ENCODE measurements at regions not wholly inside any gene's neighbourhood (a gene's known extent, or its start where the extent isn't known, plus 50 kb on each side); places are given as distances from the start of the nearest gene placed in this dataset.
"Not testable (repeated sequence)": the region's sequence is repeated elsewhere in the genome, so short reads cannot be mapped to it uniquely, and the experiment has no call there.

DNA sequence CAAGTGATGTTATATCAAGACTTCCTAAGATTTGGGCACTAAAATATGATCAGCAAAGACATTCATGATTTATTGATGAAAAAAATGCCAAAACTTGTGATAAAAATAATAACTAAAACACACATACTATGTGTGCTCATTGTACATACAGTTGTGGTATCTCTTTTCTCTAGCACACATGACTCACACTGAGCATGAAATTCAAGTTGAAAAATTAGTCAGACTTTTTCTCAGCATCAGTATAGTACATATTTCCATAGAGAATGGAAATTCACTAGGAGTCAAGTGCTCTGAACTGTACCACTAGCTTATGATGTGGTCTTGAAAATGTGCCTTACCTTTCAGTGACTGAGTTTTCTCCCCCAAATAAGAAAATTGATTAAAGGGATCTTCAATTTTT lies 471.8 kb upstream of the FLRT2 start:
- Histone ChIP-seq H3K4me3 (ENCODE audit: low read depth, low read length) (no peak overlapping the region), H3K4me1 (ENCODE audit: control insufficient read depth, insufficient read depth, low read length, poor library complexity, severe bottlenecking) (no peaks in the 10 kb centered on the region), H3K27ac (ENCODE audit: insufficient read depth, low read length, poor library complexity, severe bottlenecking) (no peak overlapping the region), H3K27me3 (ENCODE audit: control insufficient read depth, insufficient read depth, low read length) (no peaks in the 10 kb centered on the region), H3K9me3 (ENCODE audit: control insufficient read depth in 2 of 2, low read length in 2 of 2) (peaks cover 0 to 12% of the 10 kb centered on the region in 2 experiments), H3K36me3 (ENCODE audit: control insufficient read depth, insufficient read depth, low read length) (no peaks in the 10 kb centered on the region)
- ATAC-seq (ENCODE audit: low read depth in 2 of 2) = no peak
- H3K4me1 Mint-ChIP-seq = no peaks in the 10 kb centered on the region
- no peaks in the 10 kb centered on the region for H3K36me3 Mint-ChIP-seq
- H3K27me3 Mint-ChIP-seq = no peaks in the 10 kb centered on the region
- H3K9me3 Mint-ChIP-seq = peaks cover 3 to 31% (median 14%) of the 10 kb centered on the region in 7 donors
- H3K27ac Mint-ChIP-seq = no peak overlapping the region
- H3K4me3 Mint-ChIP-seq = no peak overlapping the region
- DNase-seq = no peak

- no peaks in the 10 kb centered on the region for H3K9me3 ChIP-seq (ENCODE audit: control insufficient read depth in 2 of 2, low read length in 2 of 2)
- H3K27ac ChIP-seq (ENCODE audit: insufficient read depth, low read length, poor library complexity, severe bottlenecking) = no peak overlapping the region
- Mint-ChIP-seq H3K4me3 (no peak overlapping the region), H3K36me3 (no peaks in the 10 kb centered on the region), H3K4me1 (no peaks in the 10 kb centered on the region), H3K27me3 (no peaks in the 10 kb centered on the region), H3K27ac (no peak overlapping the region), H3K9me3 (peaks cover 3 to 35% (median 8%) of the 10 kb centered on the region in 7 donors)
- H3K4me3 ChIP-seq (ENCODE audit: low read depth, low read length) = no peak overlapping the region
- ATAC-seq (ENCODE audit: low read depth in 2 of 2) (no peak), DNase-seq (no peak)
- H3K27me3 ChIP-seq (ENCODE audit: control insufficient read depth, insufficient read depth, low read length) = no peaks in the 10 kb centered on the region
- no peaks in the 10 kb centered on the region for H3K36me3 ChIP-seq (ENCODE audit: control insufficient read depth, insufficient read depth, low read length)
- no peaks in the 10 kb centered on the region for H3K4me1 ChIP-seq (ENCODE audit: control insufficient read depth, insufficient read depth, low read length, poor library complexity, severe bottlenecking)
Measured at GRCh38 chr14:85060121-85060520, 469.8 kb upstream of the FLRT2 start.

- H3K4me3 Mint-ChIP-seq = no peak overlapping the region
- no peaks in the 10 kb centered on the region for H3K36me3 ChIP-seq (ENCODE audit: control insufficient read depth, insufficient read depth, low read length)
- DNase-seq = no peak
- no peaks in the 10 kb centered on the region for H3K27me3 ChIP-seq (ENCODE audit: control insufficient read depth, insufficient read depth, low read length)
- H3K36me3 Mint-ChIP-seq = no peaks in the 10 kb centered on the region
- peaks cover 0 to 32% (median 6%) of the 10 kb centered on the region in 7 donors for H3K9me3 Mint-ChIP-seq
- H3K27ac Mint-ChIP-seq = no peak overlapping the region
- no peak overlapping the region for H3K4me3 ChIP-seq (ENCODE audit: low read depth, low read length)
- no peaks in the 10 kb centered on the region for H3K4me1 Mint-ChIP-seq
- H3K27me3 Mint-ChIP-seq = no peaks in the 10 kb centered on the region
- ATAC-seq (ENCODE audit: low read depth in 2 of 2) = no peak
- H3K27ac ChIP-seq (ENCODE audit: insufficient read depth, low read length, poor library complexity, severe bottlenecking) = no peak overlapping the region
- no peaks in the 10 kb centered on the region for H3K4me1 ChIP-seq (ENCODE audit: control insufficient read depth, insufficient read depth, low read length, poor library complexity, severe bottlenecking)
- no peaks in the 10 kb centered on the region for H3K9me3 ChIP-seq (ENCODE audit: control insufficient read depth in 2 of 2, low read length in 2 of 2)
Measured at GRCh38 chr14:85061256-85061655, 468.7 kb upstream of the FLRT2 start.

GRCh38 chr14:85063747-85064146 lies 466.2 kb upstream of the FLRT2 start:
- Mint-ChIP-seq H3K27ac (no peak overlapping the region), H3K9me3 (peaks cover 0 to 27% (median 7%) of the 10 kb centered on the region in 7 donors), H3K27me3 (no peaks in the 10 kb centered on the region), H3K4me3 (no peak overlapping the region), H3K36me3 (no peaks in the 10 kb centered on the region), H3K4me1 (no peaks in the 10 kb centered on the region)
- Histone ChIP-seq H3K27ac (ENCODE audit: insufficient read depth, low read length, poor library complexity, severe bottlenecking) (no peak overlapping the region), H3K36me3 (ENCODE audit: control insufficient read depth, insufficient read depth, low read length) (no peaks in the 10 kb centered on the region), H3K4me3 (ENCODE audit: low read depth, low read length) (no peak overlapping the region), H3K9me3 (ENCODE audit: control insufficient read depth in 2 of 2, low read length in 2 of 2) (no peaks in the 10 kb centered on the region), H3K4me1 (ENCODE audit: control insufficient read depth, insufficient read depth, low read length, poor library complexity, severe bottlenecking) (no peaks in the 10 kb centered on the region), H3K27me3 (ENCODE audit: control insufficient read depth, insufficient read depth, low read length) (no peaks in the 10 kb centered on the region)
- no peak for DNase-seq
- ATAC-seq (ENCODE audit: low read depth in 2 of 2) = no peak

- no peaks in the 10 kb centered on the region for H3K4me1 ChIP-seq (ENCODE audit: control insufficient read depth, insufficient read depth, low read length, poor library complexity, severe bottlenecking)
- DNase-seq = no peak
- H3K9me3 ChIP-seq (ENCODE audit: control insufficient read depth in 2 of 2, low read length in 2 of 2) = no peaks in the 10 kb centered on the region
- Mint-ChIP-seq H3K27me3 (no peaks in the 10 kb centered on the region), H3K36me3 (no peaks in the 10 kb centered on the region), H3K9me3 (peaks cover 0 to 12% (median 3%) of the 10 kb centered on the region in 7 donors), H3K4me3 (no peak overlapping the region), H3K4me1 (no peaks in the 10 kb centered on the region), H3K27ac (no peak overlapping the region)
- no peaks in the 10 kb centered on the region for H3K36me3 ChIP-seq (ENCODE audit: control insufficient read depth, insufficient read depth, low read length)
- no peak overlapping the region for H3K4me3 ChIP-seq (ENCODE audit: low read depth, low read length)
- no peak overlapping the region for H3K27ac ChIP-seq (ENCODE audit: insufficient read depth, low read length, poor library complexity, severe bottlenecking)
- H3K27me3 ChIP-seq (ENCODE audit: control insufficient read depth, insufficient read depth, low read length) = no peaks in the 10 kb centered on the region
- ATAC-seq (ENCODE audit: low read depth in 2 of 2) = no peak
Measured at GRCh38 chr14:85071447-85071846, 458.5 kb upstream of the FLRT2 start.

DNA sequence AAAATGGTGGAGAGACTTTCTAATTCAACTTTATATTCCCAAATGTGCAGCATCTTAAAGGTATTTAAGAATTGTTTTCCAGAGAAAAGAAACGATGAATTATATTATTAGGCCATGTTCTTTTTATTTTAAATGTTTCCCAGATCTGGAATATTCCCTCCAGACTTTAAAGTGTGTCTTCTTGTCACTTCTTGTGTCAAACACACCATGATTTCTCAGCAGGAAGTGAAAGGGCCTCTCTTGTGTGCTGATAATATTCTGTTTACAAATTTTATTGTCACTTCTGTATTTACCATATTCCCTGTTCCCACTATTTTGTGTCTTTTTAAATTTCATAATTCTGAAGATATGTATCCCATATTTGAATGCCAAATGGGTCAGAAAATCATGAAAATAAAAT lies 455.0 kb upstream of the FLRT2 start:
- Mint-ChIP-seq H3K36me3 (no peaks in the 10 kb centered on the region), H3K9me3 (peaks cover 0 to 21% (median 3%) of the 10 kb centered on the region in 7 donors), H3K27ac (no peak overlapping the region), H3K27me3 (no peaks in the 10 kb centered on the region), H3K4me3 (no peak overlapping the region), H3K4me1 (no peaks in the 10 kb centered on the region)
- Histone ChIP-seq H3K27ac (ENCODE audit: insufficient read depth, low read length, poor library complexity, severe bottlenecking) (no peak overlapping the region), H3K9me3 (ENCODE audit: control insufficient read depth in 2 of 2, low read length in 2 of 2) (no peaks in the 10 kb centered on the region), H3K27me3 (ENCODE audit: control insufficient read depth, insufficient read depth, low read length) (no peaks in the 10 kb centered on the region), H3K36me3 (ENCODE audit: control insufficient read depth, insufficient read depth, low read length) (no peaks in the 10 kb centered on the region), H3K4me1 (ENCODE audit: control insufficient read depth, insufficient read depth, low read length, poor library complexity, severe bottlenecking) (no peaks in the 10 kb centered on the region), H3K4me3 (ENCODE audit: low read depth, low read length) (no peak overlapping the region)
- ATAC-seq (ENCODE audit: low read depth in 2 of 2) (no peak), DNase-seq (no peak)

DNA sequence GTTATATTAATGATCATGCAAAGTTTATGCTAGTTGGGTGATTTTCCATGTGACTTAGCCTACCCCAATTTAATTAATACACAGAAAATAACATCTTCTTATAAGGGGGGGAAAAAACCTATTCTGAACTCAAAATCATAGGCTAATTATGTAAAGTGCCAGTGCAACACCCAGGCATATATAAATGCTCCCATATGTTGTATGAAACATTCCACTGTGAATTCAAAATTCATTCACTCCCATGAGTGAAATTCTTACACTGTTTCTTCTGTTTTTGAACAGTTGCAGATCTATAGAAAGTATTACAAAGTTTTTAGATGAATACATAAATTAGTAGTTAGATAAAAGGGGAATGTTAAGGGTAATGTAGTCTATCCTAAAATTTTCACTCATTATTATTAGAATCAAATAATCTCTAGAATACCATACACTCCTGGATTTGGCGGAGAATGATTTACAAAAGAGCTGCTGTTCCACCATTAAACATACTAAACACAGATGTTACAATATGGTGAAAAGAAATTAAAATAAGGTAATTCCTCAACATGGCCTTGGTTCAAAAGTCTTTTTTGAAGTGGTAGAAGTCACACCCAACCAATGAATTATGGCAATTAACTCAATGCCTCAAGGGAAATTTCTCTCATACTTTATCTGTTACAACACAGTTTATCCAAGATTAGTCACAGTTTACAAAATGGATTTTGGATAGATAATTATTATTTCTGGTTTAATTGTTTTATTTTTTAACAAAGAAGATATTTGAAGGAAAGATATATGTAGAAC lies 454.1 kb upstream of the FLRT2 start:
- Mint-ChIP-seq H3K9me3 (peaks cover 0 to 23% (median 4%) of the 10 kb centered on the region in 7 donors), H3K36me3 (no peaks in the 10 kb centered on the region), H3K4me1 (no peaks in the 10 kb centered on the region), H3K27me3 (no peaks in the 10 kb centered on the region), H3K4me3 (no peak overlapping the region), H3K27ac (no peak overlapping the region)
- DNase-seq = no peak
- ATAC-seq (ENCODE audit: low read depth in 2 of 2) = no peak
- no peaks in the 10 kb centered on the region for H3K9me3 ChIP-seq (ENCODE audit: control insufficient read depth in 2 of 2, low read length in 2 of 2)
- no peak overlapping the region for H3K27ac ChIP-seq (ENCODE audit: insufficient read depth, low read length, poor library complexity, severe bottlenecking)
- no peaks in the 10 kb centered on the region for H3K4me1 ChIP-seq (ENCODE audit: control insufficient read depth, insufficient read depth, low read length, poor library complexity, severe bottlenecking)
- H3K4me3 ChIP-seq (ENCODE audit: low read depth, low read length) = no peak overlapping the region
- H3K36me3 ChIP-seq (ENCODE audit: control insufficient read depth, insufficient read depth, low read length) = no peaks in the 10 kb centered on the region
- H3K27me3 ChIP-seq (ENCODE audit: control insufficient read depth, insufficient read depth, low read length) = no peaks in the 10 kb centered on the region

GRCh38 chr14:85077716-85078115 lies 452.2 kb upstream of the FLRT2 start:
- not testable (repeated sequence) for H3K4me1 Mint-ChIP-seq; H3K27ac ChIP-seq (ENCODE audit: insufficient read depth, low read length, poor library complexity, severe bottlenecking); ATAC-seq (ENCODE audit: low read depth in 2 of 2); H3K4me3 Mint-ChIP-seq; H3K27ac Mint-ChIP-seq; H3K36me3 Mint-ChIP-seq; H3K9me3 ChIP-seq (ENCODE audit: control insufficient read depth in 2 of 2, low read length in 2 of 2); H3K4me1 ChIP-seq (ENCODE audit: control insufficient read depth, insufficient read depth, low read length, poor library complexity, severe bottlenecking); H3K36me3 ChIP-seq (ENCODE audit: control insufficient read depth, insufficient read depth, low read length); H3K4me3 ChIP-seq (ENCODE audit: low read depth, low read length); H3K27me3 ChIP-seq (ENCODE audit: control insufficient read depth, insufficient read depth, low read length); DNase-seq; H3K27me3 Mint-ChIP-seq
- H3K9me3 Mint-ChIP-seq = peaks cover 0 to 25% (median 5%) of the 10 kb centered on the region in 7 donors
